Lower lobe of right lung (tissue), 2 donors: ENCODE measurements at regions not wholly inside any gene's neighbourhood (a gene's known extent, or its start where the extent isn't known, plus 50 kb on each side); places are given as distances from the start of the nearest gene placed in this dataset.

Experiments used
- ATAC-seq, 2 donors: fragments of 200-7000 bp; cut with Tn5 transposase; one replicate each; pipeline ENCODE4 v1.9.1; 2020 to 2022; ENCODE audit warnings: mild to moderate bottlenecking in 2 of 2, moderate library complexity in 2 of 2
- DNase-seq: peaks from one replicate; pipeline ENCODE4 v3.0.0-alpha.2; 2020
- H3K27ac ChIP-seq: fragments of 200-600 bp; one replicate; pipeline ENCODE4 v1.8.0; 2022
- H3K27me3 ChIP-seq: fragments of 200-600 bp; one replicate; pipeline ENCODE4 v1.8.0; 2022; ENCODE audit warnings: low read depth
- H3K36me3 ChIP-seq: fragments of 200-600 bp; one replicate; pipeline ENCODE4 v1.8.0; 2022; ENCODE audit warnings: mild to moderate bottlenecking
- H3K4me1 ChIP-seq: fragments of 200-600 bp; one replicate; pipeline ENCODE4 v1.8.0; 2022
- H3K4me3 ChIP-seq: fragments of 200-600 bp; one replicate; pipeline ENCODE4 v1.8.0; 2022; ENCODE audit warnings: mild to moderate bottlenecking
- H3K9me3 ChIP-seq: fragments of 200-600 bp; one replicate; pipeline ENCODE4 v1.8.0; 2022
- intact Hi-C: fragments of 100-400 bp; cut with DNase I; formaldehyde crosslinking; loops from one replicate; pipeline ENCODE4 v1.11.0; 2022
- TF ChIP-seq, protein P1 (sequence below): fragments of 200-600 bp; IDR thresholded peaks from one replicate; pipeline ENCODE4 v1.8.0; 2022; ENCODE audit warnings: antibody characterized with exemption, mild to moderate bottlenecking
- donor health status: DM: no; HTN: yes; CAD: no; lungs with severe emphysema.

GRCh38 chr10:118501171-118501570 lies 94.3 kb downstream of the PRLHR start:
- no peaks in the 10 kb centered on the region for H3K36me3 ChIP-seq
- H3K27ac ChIP-seq: no peak overlapping the region
- H3K27me3 ChIP-seq: no peaks in the 10 kb centered on the region
- TF ChIP-seq, protein P1, sequence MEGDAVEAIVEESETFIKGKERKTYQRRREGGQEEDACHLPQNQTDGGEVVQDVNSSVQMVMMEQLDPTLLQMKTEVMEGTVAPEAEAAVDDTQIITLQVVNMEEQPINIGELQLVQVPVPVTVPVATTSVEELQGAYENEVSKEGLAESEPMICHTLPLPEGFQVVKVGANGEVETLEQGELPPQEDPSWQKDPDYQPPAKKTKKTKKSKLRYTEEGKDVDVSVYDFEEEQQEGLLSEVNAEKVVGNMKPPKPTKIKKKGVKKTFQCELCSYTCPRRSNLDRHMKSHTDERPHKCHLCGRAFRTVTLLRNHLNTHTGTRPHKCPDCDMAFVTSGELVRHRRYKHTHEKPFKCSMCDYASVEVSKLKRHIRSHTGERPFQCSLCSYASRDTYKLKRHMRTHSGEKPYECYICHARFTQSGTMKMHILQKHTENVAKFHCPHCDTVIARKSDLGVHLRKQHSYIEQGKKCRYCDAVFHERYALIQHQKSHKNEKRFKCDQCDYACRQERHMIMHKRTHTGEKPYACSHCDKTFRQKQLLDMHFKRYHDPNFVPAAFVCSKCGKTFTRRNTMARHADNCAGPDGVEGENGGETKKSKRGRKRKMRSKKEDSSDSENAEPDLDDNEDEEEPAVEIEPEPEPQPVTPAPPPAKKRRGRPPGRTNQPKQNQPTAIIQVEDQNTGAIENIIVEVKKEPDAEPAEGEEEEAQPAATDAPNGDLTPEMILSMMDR: no peak
- ATAC-seq (no peak), DNase-seq (no peak)
- no peaks in the 10 kb centered on the region for H3K4me1 ChIP-seq
- no peaks in the 10 kb centered on the region for H3K9me3 ChIP-seq
- intact Hi-C loops: no loop called here
- H3K4me3 ChIP-seq: no peak overlapping the region

DNA sequence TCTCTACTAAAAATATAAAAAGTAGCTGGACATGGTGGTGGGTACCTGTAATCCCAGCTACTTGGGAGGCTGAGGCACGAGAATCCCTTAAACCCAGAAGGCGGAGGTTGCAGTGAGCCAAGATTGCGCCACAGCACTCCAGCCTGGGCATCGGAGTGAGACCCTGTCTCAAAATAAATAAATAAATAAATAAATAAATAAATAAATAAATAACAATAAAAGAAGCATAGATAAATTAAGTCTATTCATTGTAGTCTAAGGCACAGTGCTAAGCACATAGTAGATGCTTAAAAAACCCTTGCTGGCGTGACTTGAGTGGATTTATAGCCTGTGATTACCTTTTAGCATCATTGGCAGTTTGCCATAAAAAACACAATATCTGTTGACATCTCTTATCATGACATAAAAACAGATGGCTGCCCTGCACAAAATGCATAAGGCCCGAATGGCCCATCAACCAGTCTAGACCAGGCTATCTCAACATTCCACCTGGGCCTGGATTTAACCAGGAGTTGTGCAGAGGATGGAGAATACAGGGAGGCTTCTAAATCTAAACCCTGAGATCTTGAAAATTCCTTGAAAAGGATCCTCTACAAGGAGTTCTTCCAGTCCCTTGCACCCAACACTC lies 94.9 kb downstream of the PRLHR start:
- Histone ChIP-seq H3K27ac (no peak overlapping the region), H3K4me3 (no peak overlapping the region), H3K36me3 (no peaks in the 10 kb centered on the region), H3K4me1 (no peaks in the 10 kb centered on the region), H3K27me3 (no peaks in the 10 kb centered on the region), H3K9me3 (no peaks in the 10 kb centered on the region)
- no peak for ATAC-seq
- TF ChIP-seq, protein P1: no peak
- no peak for DNase-seq
- intact Hi-C loops: no loop called here

- DNase-seq: no peak
- TF ChIP-seq, protein P1: no peak
- no peaks in the 10 kb centered on the region for H3K4me1 ChIP-seq
- ATAC-seq: no peak
- intact Hi-C loops: no loop called here
- H3K27me3 ChIP-seq: no peaks in the 10 kb centered on the region
- H3K36me3 ChIP-seq: no peaks in the 10 kb centered on the region
- H3K9me3 ChIP-seq: no peaks in the 10 kb centered on the region
- H3K4me3 ChIP-seq: no peak overlapping the region
- no peak overlapping the region for H3K27ac ChIP-seq
Observed at GRCh38 chr10:118499186-118499585, 96.3 kb downstream of the PRLHR start.

DNA sequence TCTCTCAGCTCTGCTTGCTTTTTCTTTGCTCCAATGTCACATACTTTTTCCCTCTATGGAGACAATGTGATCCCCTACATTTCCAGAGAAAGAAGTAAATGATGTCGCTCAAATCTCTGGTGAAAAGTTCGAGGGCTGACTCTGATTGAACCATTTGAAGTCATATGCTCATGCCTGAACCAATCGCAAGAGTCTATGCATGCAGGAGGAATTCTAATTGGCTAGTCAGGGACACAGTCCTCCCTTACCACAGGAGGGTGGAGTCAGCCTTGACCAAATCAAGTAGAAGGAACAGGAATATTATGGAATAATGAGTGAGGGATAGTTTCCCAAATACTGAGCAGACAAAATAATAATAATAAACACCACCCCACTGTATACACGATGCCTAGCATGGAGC lies 96.8 kb downstream of the PRLHR start:
- ATAC-seq: no peak

DNA sequence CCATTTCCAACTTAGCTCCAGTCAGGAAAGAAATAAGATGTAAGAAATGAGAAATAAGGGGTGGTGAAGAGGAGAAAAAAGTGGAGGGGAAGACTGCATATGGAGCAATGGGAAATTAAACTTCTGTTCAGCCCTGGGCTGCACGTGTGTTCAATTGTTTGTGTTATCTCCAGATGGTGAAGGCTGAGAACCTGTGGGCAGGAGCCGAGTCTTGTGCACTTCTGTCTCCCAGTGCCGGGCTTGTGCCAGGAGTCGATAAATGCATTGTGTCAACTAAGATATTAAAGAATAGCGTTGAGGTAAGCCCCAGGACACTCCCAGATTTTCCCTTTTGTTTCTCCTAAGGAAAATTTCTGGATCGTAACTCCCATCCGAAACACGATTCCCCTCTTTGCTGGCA lies 98.2 kb downstream of the PRLHR start:
- Histone ChIP-seq H3K36me3 (no peaks in the 10 kb centered on the region), H3K27ac (no peak overlapping the region), H3K4me1 (no peaks in the 10 kb centered on the region), H3K9me3 (no peaks in the 10 kb centered on the region), H3K4me3 (no peak overlapping the region), H3K27me3 (no peaks in the 10 kb centered on the region)
- DNase-seq (no peak), ATAC-seq (no peak)
- TF ChIP-seq, protein P1: no peak
- intact Hi-C loops: no loop called here

More for the DNA sequence above, 96.8 kb downstream of the PRLHR start:
- Histone ChIP-seq H3K27ac (no peak overlapping the region), H3K36me3 (no peaks in the 10 kb centered on the region), H3K4me1 (no peaks in the 10 kb centered on the region), H3K4me3 (no peak overlapping the region), H3K27me3 (no peaks in the 10 kb centered on the region), H3K9me3 (no peaks in the 10 kb centered on the region)
- TF ChIP-seq, protein P1: no peak
- intact Hi-C loops: no loop called here
- DNase-seq: no peak
